ENCODE measurements at regions not wholly inside any gene's neighbourhood (a gene's known extent, or its start where the extent isn't known, plus 50 kb on each side); places are given as distances from the start of the nearest gene placed in this dataset.
A peak's percentile ranks its signal among the peaks of the same experiment; 100 is the strongest.
"Not testable (repeated sequence)": the region's sequence is repeated elsewhere in the genome, so short reads cannot be mapped to it uniquely, and the experiment has no call there.

DNA sequence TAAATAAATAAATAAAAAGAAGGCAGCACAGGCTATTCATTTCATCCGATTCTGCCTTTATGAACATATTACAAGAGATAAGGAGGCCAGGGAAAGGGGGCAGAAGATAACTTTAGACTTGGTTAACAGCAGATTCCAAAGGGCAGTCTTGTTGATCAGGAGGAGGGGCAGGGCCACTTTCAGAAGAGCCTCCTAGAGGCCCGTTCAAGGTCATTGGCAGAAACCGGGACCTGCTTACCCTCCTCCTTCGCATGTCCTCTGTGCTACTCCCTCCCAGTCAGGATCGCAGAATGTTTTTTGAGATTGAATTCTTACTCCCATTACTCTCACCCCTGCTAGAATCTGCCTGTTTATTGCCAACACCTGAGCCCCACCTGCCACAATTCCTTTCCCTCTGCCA, 217.0 kb upstream of the IPO5 start:
- DNase-seq, result no peak

DNA sequence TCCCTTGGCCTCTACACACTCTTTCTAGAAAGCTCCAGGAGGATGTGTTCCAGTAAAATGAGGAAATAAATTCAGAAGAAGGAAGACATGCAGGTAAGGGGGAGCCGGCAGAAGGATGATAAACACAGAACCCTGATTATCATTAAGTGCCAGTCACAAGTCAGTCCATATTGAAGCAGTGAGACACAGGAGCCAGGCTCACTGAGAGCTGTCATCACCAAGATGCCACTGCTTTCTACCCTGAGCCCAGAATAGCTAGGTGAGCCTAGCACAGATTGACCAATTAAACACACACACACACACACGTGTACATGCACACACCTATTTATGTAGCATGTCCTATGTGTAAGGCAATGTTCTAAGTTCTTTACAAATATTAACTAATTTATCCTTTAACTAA, 211.4 kb upstream of the IPO5 start:
- DNase-seq, result no peak

DNA sequence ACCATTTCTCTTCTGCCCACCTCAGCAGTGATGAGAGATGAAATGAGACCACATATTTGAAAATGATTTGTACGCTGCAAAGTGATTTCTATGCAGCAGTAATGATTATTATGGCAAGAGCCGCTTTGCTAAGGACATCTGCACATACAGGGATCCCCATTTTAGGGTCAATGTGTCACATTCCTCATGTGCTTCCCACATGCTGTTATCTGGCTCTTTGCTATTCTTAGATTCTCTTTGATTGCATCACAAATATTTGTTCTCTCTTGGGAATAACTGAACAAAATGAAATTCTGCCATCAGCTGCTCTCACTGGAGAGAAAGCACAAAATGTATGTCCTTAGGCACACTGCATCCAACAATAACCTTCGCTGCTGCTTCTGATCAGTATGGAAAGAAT, 209.5 kb upstream of the IPO5 start:
- DNase-seq, result no peak

DNA sequence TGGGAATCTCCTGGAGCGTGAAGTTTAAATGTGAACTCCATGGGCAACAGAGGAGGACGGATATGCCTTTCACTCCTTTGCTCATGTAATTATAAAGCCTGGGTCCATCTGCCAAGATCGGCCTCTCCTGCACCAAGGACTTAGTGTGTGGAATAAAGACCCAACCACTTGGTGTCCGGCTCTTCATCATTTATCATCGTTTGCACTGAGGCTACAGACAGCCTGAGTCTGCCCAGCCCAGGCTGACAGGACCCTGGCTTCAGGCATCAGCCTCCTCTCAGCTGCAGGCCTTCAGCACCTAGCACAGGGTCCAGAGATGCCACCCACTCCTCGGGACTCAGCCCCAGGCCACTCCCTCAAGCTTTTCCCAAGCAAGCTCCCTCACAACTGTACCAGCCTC, 206.8 kb upstream of the IPO5 start:
- DNase-seq, result no peak

GRCh38 chr13:97749174-97749573, 204.3 kb upstream of the IPO5 start:
- DNase-seq, result peak; percentile 10

- DNase-seq, result no peak
These were observed 202.0 kb upstream of the IPO5 start for GRCh38 chr13:97751477-97751876.

DNA sequence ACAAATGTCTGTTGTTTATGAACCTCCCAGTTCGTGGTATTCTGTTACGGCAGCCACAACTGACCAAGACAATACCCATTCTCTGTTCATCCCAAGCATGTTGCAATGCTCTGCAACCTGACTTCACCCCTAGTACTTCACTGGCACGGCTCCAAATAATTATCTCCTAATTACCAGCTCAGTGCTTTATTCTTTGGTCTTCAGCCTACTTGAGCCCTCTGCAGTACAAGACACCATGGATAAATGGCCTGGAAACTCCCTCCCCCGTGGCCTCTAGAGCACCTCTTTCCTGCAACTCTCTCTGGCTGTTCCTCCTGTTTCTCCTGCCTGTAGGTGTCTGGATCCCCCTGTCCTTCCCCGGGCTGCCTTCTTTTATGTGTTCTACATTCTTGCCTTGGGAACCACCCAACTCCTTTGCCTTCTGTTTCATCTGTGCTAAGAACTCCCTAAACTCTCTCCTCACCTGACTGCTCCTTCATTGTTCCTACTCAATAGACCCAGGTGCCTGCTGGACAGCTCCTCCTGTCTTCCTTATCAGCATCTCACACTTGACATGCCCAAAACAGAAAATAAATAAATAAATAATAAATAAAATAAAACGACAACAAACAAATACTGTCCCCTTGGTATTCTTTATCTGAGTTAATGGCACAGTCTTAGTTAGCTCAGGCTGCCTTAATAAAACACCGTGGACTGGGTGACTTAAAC, 200.4 kb upstream of the IPO5 start:
- no peak for DNase-seq

DNA sequence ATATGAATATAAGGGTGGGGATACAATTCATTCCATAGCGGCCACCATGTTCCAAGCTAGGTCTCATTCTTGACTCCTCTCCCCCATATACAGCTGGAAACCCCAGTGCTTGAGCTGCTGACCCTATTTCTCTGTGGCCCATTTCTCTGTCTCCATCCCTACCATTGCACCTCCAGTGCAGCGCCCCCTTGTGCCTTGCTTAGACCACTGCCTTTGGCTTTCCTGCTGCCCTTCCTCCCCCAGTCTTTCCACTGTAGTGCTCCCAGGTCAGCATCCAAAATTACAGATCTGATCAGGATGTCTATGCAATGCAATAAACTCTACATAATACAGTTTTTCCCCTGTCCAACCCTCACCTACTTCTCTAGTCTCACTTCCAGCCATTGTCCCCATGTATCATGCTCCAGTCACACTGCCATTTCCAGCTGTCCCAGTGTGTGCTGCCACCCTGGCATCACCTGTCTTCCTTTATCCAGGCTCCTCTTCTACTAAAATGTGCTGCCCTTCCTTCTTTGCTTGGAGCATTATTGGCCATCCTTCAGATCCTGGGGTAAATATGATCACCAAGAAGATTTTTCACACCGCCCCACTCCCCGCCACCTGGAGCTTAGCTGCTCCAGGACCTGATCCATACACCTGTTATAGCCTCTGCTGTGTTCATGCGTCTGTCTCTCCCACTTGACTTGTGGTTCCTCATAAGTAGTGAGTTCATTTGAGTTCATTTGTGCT, 199.4 kb upstream of the IPO5 start:
- DNase-seq, result peak; percentile 1

- no peak for DNase-seq
These were observed 195.7 kb upstream of the IPO5 start for GRCh38 chr13:97757807-97758206.

GRCh38 chr13:97758317-97758716, 195.2 kb upstream of the IPO5 start:
- no peak for DNase-seq

GRCh38 chr13:97761796-97762540, 191.5 kb upstream of the IPO5 start:
- DNase-seq, result no peak

- no peak for DNase-seq
These were observed 186.7 kb upstream of the IPO5 start for GRCh38 chr13:97766749-97767148.

GRCh38 chr13:97768134-97768533, 185.3 kb upstream of the IPO5 start:
- DNase-seq, result peak; percentile 2

- not testable (repeated sequence) for DNase-seq
These were observed 183.2 kb upstream of the IPO5 start for GRCh38 chr13:97770231-97770630.

- not testable (repeated sequence) for DNase-seq
These were observed 181.0 kb upstream of the IPO5 start for GRCh38 chr13:97772466-97772865.

DNA sequence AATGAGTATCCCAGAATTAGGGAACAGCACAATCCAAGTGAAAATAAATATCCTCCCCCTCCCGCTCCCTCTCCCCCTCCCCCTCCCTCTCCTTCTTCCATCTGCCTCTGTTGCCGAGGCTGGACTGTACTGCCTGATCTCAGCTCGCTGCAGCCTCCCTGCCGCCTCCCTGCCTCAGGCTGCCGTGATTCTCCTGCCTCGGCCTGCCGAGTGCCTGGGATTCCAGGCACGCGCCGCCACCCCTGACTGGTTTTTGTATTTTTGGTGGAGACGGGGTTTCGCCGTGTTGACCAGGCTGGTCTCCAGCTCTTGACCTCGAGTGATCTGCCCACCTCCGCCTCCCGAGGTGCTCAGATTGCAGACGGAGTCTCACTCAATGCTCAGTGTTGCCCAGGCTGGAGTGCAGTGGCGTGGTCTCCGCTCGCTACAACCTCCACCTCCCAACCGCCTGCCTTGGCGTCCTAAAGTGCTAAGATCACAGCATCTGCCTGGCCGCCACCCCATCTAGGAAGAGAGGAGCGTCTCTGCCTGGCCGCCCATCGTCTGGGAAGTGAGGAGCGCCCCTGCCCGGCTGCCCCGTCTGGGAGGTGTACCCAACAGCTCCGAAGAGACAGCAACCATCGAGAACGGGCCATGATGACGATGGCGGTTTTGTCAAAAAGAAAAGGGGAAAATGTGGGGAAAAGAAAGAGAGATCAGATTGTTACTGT, 178.9 kb upstream of the IPO5 start:
- DNase-seq, result not testable (repeated sequence)

DNA sequence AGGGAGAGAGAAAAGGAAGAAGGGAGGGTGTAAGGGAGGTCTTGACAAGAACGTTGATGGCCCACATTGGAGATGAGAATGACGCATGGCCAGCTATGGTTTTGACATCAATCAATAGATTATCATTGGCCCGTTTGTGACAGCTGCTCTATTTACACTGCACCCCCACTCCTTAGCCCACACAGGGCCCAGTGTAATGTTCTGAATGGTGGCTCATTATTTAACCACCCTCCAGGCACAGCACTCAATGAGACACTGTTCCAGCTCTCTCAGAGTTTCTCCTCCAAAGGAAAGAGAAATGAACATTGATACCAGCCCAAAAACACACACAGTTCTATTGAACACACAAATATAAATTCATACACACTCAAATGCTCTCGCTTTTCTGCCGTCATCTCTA, 173.0 kb upstream of the IPO5 start:
- DNase-seq, result no peak

DNA sequence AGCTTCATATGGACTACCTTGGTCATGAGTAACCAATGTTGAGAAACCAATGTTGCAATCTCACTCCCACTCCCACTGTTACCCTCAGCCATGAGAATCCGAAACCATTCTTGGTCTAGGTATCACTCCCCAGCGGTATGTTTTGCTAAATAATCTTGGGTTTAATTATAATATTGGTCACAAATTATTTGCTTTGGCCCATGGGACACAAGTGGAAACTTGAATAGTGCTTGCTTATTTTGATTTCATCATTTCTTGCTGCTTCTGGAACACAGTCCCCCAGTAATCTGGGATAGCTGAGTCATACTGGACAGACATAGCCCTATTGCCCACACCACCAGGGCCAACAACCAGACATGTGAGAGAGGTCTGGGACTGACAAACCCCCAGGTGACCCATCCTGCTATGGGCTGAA, 171.6 kb upstream of the IPO5 start:
- DNase-seq, result no peak

GRCh38 chr13:97786510-97786909, 167.0 kb upstream of the IPO5 start:
- no peak for DNase-seq

- DNase-seq, result no peak
These were observed 155.9 kb upstream of the IPO5 start for GRCh38 chr13:97797553-97797952.

DNA sequence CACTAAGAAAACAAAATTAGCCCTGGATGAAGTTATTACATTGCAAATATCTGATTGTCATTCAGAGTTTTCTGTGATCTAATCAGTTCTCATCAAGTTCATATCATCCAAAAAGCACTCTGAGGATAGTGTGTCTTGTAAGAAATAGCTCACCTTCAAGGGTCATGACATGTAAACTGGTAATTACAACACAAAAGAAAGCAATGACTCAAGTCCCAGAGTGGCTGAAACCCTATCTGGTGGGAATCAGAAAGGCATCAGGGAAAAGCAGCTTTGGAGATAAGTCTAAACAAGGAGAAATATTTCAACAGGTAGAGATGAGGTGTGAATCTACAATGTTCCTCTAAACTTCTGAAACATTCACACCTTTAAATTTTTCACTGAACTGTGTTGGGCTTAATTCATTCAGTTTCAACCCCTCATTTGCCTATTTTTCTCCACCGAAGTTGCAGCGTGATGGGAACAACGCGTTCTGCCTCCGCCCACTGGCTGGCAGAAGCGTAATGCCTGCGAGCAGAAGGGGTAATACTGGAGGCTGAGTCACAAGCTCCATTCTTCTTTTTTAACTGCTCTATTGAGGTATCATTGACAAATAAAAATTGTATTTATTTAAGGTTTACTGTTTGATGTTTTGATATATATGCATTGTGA, 155.2 kb upstream of the IPO5 start:
- DNase-seq, result no peak

- DNase-seq, result no peak
These were observed 154.6 kb upstream of the IPO5 start for GRCh38 chr13:97798836-97799235.

DNA sequence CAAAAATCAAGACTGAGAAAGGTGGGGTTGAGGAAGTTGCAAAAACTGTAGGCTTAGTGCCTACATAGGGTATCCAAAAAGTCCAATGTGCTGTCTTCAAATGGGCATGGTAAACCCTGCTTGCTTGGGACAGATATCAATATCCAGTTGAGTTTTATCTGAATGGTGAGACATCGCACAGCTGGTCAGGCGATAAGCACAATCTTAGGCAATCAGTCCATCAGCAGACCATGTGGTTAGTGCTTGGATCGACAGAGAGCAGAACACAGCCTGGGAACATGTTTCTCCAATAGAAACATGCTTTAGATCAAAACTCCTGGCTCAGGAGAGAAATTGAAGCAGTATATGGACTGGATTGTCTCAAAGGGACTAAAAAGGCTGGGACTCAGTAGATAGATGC, 151.3 kb upstream of the IPO5 start:
- DNase-seq, result no peak

All from DMS53 (cell line).